Panc1 (cell line): ENCODE measurements at regions not wholly inside any gene's neighbourhood (a gene's known extent, or its start where the extent isn't known, plus 50 kb on each side); places are given as distances from the start of the nearest gene placed in this dataset.

ENCODE experiments used
- ATAC-seq: fragments of 200-7000 bp; cut with Tn5 transposase; 2 replicates; pipeline ENCODE4 v1.9.1; 2020; ENCODE audit warnings: mild to moderate bottlenecking, moderate library complexity
- BruUV-seq: library from RNA; stranded (reverse); fragments of 400-500 nt; replicated peaks from 2 replicates; lab custom pipeline; 2021; lab: Mats Ljungman, UMichigan
- CTCF ChIA-PET: fragments of 300-600 bp; sonication (Branson Sonifier 250); formaldehyde crosslinking; loops from one replicate; lab custom pipeline; 2022; ENCODE audit warnings: antibody characterized with exemption; lab: Charles Lee
- POLR2A ChIA-PET: fragments of 300-600 bp; sonication (Branson Sonifier 250); formaldehyde crosslinking; loops from one replicate; lab custom pipeline; 2022; ENCODE audit warnings: antibody characterized with exemption; lab: Charles Lee
- DNase-seq: peaks from one replicate; pipeline ENCODE4 v3.0.0-alpha.2; 2010; ENCODE audit warnings: low read depth, low spot score
- H3K27ac ChIP-seq: 2 replicates; pipeline ENCODE4 v1.5.1; 2011; ENCODE audit warnings: mild to moderate bottlenecking, low read length, inconsistent platforms
- H3K27me3 ChIP-seq: fragments of 200-500 bp; sonication (Bioruptor generic); 2 replicates; pipeline ENCODE4 v1.6.0; 2014; ENCODE audit warnings: low read length, inconsistent platforms; ENCODE audit not compliant: control insufficient read depth, insufficient read depth
- H3K36me3 ChIP-seq: fragments of 200-500 bp; sonication (Bioruptor generic); 2 replicates; pipeline ENCODE4 v1.5.1; 2014; ENCODE audit warnings: inconsistent platforms, mild to moderate bottlenecking, low read length, moderate library complexity; ENCODE audit not compliant: control insufficient read depth, insufficient read depth
- H3K4me1 ChIP-seq: 2 replicates; pipeline ENCODE4 v1.5.1; 2011; ENCODE audit warnings: inconsistent platforms, mild to moderate bottlenecking, low read length, moderate library complexity; ENCODE audit not compliant: control insufficient read depth, insufficient read depth
- H3K4me3 ChIP-seq, 2 experiments: 2 replicates each; pipeline ENCODE4 v1.5.1; 2011 to 2012; ENCODE audit warnings: low read depth in 2 of 2, low read length in 2 of 2, mild to moderate bottlenecking in 2 of 2, inconsistent platforms in 1 of 2, moderate library complexity in 1 of 2
- H3K9me3 ChIP-seq: fragments of 200-500 bp; sonication (Bioruptor generic); 2 replicates; pipeline ENCODE4 v1.5.1; 2014; ENCODE audit warnings: low read depth, mild to moderate bottlenecking, inconsistent platforms, low read length, moderate library complexity; ENCODE audit not compliant: control insufficient read depth, insufficient read depth
- CTCF ChIP-seq: fragments of 450-650 bp; IDR thresholded peaks from 2 replicates; pipeline ENCODE4 v1.5.1; 2017; ENCODE audit warnings: mild to moderate bottlenecking
- POLR2AphosphoS5 ChIP-seq: IDR thresholded peaks from 2 replicates; pipeline ENCODE4 v1.6.1; 2012; ENCODE audit warnings: mild to moderate bottlenecking, low read depth, low read length, moderate library complexity
- REST ChIP-seq, 2 experiments: IDR thresholded peaks; 2 replicates each; pipeline ENCODE4 v1.6.1; 2011 to 2012; ENCODE audit warnings: low read depth in 2 of 2, control low read depth in 1 of 2, low read length in 1 of 2, mild to moderate bottlenecking in 1 of 2, moderate library complexity in 1 of 2; ENCODE audit not compliant: insufficient read depth in 1 of 2
- SIN3A ChIP-seq: IDR thresholded peaks from 2 replicates; pipeline ENCODE4 v1.6.1; 2012; ENCODE audit warnings: low read depth, mild to moderate bottlenecking, low read length, moderate library complexity, borderline replicate concordance; ENCODE audit not compliant: insufficient read depth
- TCF7L2 ChIP-seq: IDR thresholded peaks from 2 replicates; pipeline ENCODE4 v1.6.1; 2011; ENCODE audit warnings: mild to moderate bottlenecking, low read depth, low read length, inconsistent platforms
- in situ Hi-C: cut with HindIII; loops from 2 replicates; pipeline ENCODE4 v1.10.0; 2016; ENCODE audit warnings: low sequenced_read_pairs, low pct_unique_long_range_greater_than_20kb
- intact Hi-C: fragments of 100-400 bp; cut with micrococcal nuclease; formaldehyde crosslinking; loops from one replicate; pipeline ENCODE4 v1.10.0; 2022; ENCODE audit not compliant: unreplicated experiment

- intact Hi-C loops = no loop called here
- Histone ChIP-seq H3K27me3 (no peaks in the 10 kb centered on the region), H3K4me3 (no peak overlapping the region), H3K9me3 (no peaks in the 10 kb centered on the region), H3K4me1 (no peaks in the 10 kb centered on the region), H3K27ac (no peak overlapping the region), H3K36me3 (no peaks in the 10 kb centered on the region)
- ChIA-PET POLR2A (no interaction called here), CTCF (no interaction called here)
- no peak for DNase-seq
- in situ Hi-C loops = no loop called here
- BruUV-seq = no TSS peak
- no peak for ATAC-seq
- TF ChIP-seq TCF7L2 (no peak), CTCF (no peak), SIN3A (no peak), REST (IDR thresholded peaks at IDR 0.05; ENCODE audit: insufficient read depth in 1 of 2, low read depth in 2 of 2, low read length in 1 of 2) (no peak), POLR2AphosphoS5 (no peak)
Measured at GRCh38 chr18:78368726-78369125, 610.9 kb upstream of the SALL3 start.

GRCh38 chr18:78376046-78376445 lies 603.6 kb upstream of the SALL3 start:
- no peaks in the 10 kb centered on the region for H3K36me3 ChIP-seq
- H3K27me3 ChIP-seq = no peaks in the 10 kb centered on the region; the same call in 1 of the 2 replicates
- DNase-seq (no peak), ATAC-seq (no peak)
- intact Hi-C loops = no loop called here
- CTCF ChIA-PET = no interaction called here
- in situ Hi-C loops = no loop called here
- no peak overlapping the region for H3K27ac ChIP-seq
- H3K4me1 ChIP-seq = no peaks in the 10 kb centered on the region
- no TSS peak for BruUV-seq
- POLR2A ChIA-PET = interaction anchor here (0.6 kb wide), 1 partner anchor 106 kb away, joined by 4 read pairs; no protein-coding TSS in a partner anchor
- no peak overlapping the region for H3K4me3 ChIP-seq
- TF ChIP-seq REST (IDR thresholded peaks at IDR 0.05; ENCODE audit: insufficient read depth in 1 of 2, low read depth in 2 of 2, low read length in 1 of 2) = no peak
- no peak for TF ChIP-seq POLR2AphosphoS5
- TF ChIP-seq TCF7L2 = no peak
- TF ChIP-seq SIN3A = no peak
- TF ChIP-seq CTCF = no peak
- no peaks in the 10 kb centered on the region for H3K9me3 ChIP-seq
